Gastrocnemius medialis (tissue), 4 donors: ENCODE measurements at regions not wholly inside any gene's neighbourhood (a gene's known extent, or its start where the extent isn't known, plus 50 kb on each side); places are given as distances from the start of the nearest gene placed in this dataset.

Source experiments
- POLR2A ChIP-seq, 2 donors: fragments of 450-650 bp; IDR thresholded peaks; one replicate each; pipeline ENCODE4 v1.6.1; 2017; ENCODE audit warnings: antibody characterized with exemption in 2 of 2, mild to moderate bottlenecking in 2 of 2, moderate library complexity in 2 of 2
- TF ChIP-seq, protein P1 (sequence below), 5 experiments: fragments of 450-650 bp in 3 of 5; fragments of 200-600 bp in 2 of 5; sonication (generic) in 2 of 5; IDR thresholded peaks in 4 of 5; conservative IDR thresholded peaks in 1 of 5; 1 replicate in 4 of 5; 2 replicates in 1 of 5; pipeline ENCODE4 v1.5.1; 2016 to 2019; ENCODE audit warnings: antibody characterized with exemption in 5 of 5, mild to moderate bottlenecking in 3 of 5, moderate library complexity in 3 of 5

DNA sequence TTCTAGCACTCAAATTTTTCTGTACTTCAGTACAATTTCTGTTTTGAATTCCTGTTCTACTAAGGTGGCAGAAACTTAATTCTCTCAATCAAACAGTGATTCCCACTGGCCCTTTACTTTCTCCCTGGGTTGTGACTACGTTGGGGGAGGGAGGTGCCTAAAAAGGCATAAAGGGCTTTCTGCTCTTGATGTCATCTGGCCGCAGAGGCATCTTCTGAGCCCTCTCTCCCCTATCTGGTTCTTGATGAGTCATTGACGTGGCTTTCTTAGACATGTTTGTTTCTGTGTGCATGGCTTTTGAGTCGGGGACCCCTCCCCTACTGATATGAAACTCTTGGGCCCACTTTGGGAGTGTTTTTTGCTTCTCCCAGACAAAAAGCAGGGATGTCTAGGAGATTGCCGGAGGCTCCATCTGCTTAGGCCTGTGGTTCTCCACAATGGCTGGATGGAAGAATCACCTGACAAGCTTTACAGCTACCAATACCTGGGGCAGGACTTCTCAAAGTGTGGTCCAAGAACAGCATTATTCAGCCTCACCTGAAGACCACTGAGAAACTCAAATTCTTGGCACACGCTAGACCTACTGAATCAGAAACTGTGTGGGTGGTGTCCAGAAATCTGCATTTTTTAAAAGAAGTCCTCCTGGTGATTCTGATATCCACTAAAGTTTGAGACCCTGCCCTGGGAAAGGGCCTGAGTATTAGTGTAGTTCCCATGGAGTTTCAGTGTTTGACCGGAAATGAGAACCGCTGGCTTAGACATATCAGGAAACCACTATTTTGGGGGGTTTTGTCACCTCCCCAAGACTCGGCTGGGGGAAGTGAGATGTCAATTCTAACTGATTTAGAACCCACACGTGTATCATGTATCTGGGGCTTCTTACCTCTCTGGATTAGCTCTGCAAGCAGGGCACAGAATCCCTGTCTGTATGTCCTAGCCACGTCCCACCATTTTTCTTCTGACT, 395.7 kb upstream of the PDE3A start:
- TF ChIP-seq, protein P1, sequence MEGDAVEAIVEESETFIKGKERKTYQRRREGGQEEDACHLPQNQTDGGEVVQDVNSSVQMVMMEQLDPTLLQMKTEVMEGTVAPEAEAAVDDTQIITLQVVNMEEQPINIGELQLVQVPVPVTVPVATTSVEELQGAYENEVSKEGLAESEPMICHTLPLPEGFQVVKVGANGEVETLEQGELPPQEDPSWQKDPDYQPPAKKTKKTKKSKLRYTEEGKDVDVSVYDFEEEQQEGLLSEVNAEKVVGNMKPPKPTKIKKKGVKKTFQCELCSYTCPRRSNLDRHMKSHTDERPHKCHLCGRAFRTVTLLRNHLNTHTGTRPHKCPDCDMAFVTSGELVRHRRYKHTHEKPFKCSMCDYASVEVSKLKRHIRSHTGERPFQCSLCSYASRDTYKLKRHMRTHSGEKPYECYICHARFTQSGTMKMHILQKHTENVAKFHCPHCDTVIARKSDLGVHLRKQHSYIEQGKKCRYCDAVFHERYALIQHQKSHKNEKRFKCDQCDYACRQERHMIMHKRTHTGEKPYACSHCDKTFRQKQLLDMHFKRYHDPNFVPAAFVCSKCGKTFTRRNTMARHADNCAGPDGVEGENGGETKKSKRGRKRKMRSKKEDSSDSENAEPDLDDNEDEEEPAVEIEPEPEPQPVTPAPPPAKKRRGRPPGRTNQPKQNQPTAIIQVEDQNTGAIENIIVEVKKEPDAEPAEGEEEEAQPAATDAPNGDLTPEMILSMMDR (IDR thresholded peaks at IDR 0.05 in 4 of 5, conservative IDR thresholded peaks at IDR 0.05 in 1 of 5) = no peak
- no peak for TF ChIP-seq POLR2A (IDR thresholded peaks at IDR 0.05)
